MM.1S (cell line): ENCODE measurements at regions not wholly inside any gene's neighbourhood (a gene's known extent, or its start where the extent isn't known, plus 50 kb on each side); places are given as distances from the start of the nearest gene placed in this dataset.

ENCODE experiments used
- CTCF ChIP-seq: fragments of 300-600 bp; sonication (generic); IDR thresholded peaks from 2 replicates; pipeline ENCODE4 v1.5.1; 2016; ENCODE audit warnings: antibody characterized with exemption, low read length, mixed read lengths
- EZH2phosphoT487 ChIP-seq: fragments of 300-600 bp; sonication (generic); IDR thresholded peaks from 2 replicates; pipeline ENCODE4 v1.6.1; 2018; ENCODE audit warnings: antibody characterized with exemption, low read length

- TF ChIP-seq CTCF (no peak), EZH2phosphoT487 (no peak)
Observed at GRCh38 chr6:3963426-3963825, 114.3 kb downstream of the FAM50B start.
